Bronchial epithelial cell (primary cell): ENCODE measurements at regions not wholly inside any gene's neighbourhood (a gene's known extent, or its start where the extent isn't known, plus 50 kb on each side); places are given as distances from the start of the nearest gene placed in this dataset.

Source experiments
- DNase-seq: peaks from one replicate; pipeline ENCODE4 v3.0.0-alpha.2; 2010; ENCODE audit warnings: low read depth
- FAIRE-seq: peaks from 2 replicates; lab custom pipeline; 2011; peaks lifted over from hg19 to GRCh38; lab: Jason Lieb, UNC
- H3K27me3 ChIP-seq: 2 replicates; pipeline ENCODE4 v1.5.1; 2011; ENCODE audit warnings: low read length; ENCODE audit not compliant: control insufficient read depth, insufficient read depth
- H3K36me3 ChIP-seq: 2 replicates; pipeline ENCODE4 v1.5.1; 2011; ENCODE audit warnings: low read length; ENCODE audit not compliant: control insufficient read depth, insufficient read depth
- H3K4me3 ChIP-seq: 2 replicates; pipeline ENCODE4 v1.5.1; 2011; ENCODE audit warnings: mild to moderate bottlenecking, low read depth, low read length, control low read depth
- CTCF ChIP-seq: IDR thresholded peaks from 2 replicates; pipeline ENCODE4 v1.5.1; 2011; ENCODE audit warnings: mild to moderate bottlenecking, moderate library complexity, low read length, control low read depth, inconsistent platforms; ENCODE audit not compliant: insufficient read depth, severe bottlenecking

- no peak for TF ChIP-seq CTCF
- DNase-seq (no peak), FAIRE-seq (peak; percentile 75)
- Histone ChIP-seq H3K36me3 (no peaks in the 10 kb centered on the region), H3K27me3 (peaks cover 3% of the 10 kb centered on the region), H3K4me3 (no peak overlapping the region)
Measured at GRCh38 chr1:29700491-29700890, 464.2 kb downstream of the PTPRU start.

GRCh38 chr1:29698626-29699025, 462.3 kb downstream of the PTPRU start:
- peaks cover 3% of the 10 kb centered on the region for H3K27me3 ChIP-seq
- H3K36me3 ChIP-seq: no peaks in the 10 kb centered on the region
- FAIRE-seq (no peak), DNase-seq (no peak)
- no peak overlapping the region for H3K4me3 ChIP-seq
- no peak for TF ChIP-seq CTCF

- peak; percentile 67 for TF ChIP-seq CTCF
- Histone ChIP-seq H3K27me3 (peaks cover 3% of the 10 kb centered on the region), H3K4me3 (no peak overlapping the region), H3K36me3 (no peaks in the 10 kb centered on the region)
- DNase-seq (peak; percentile 53), FAIRE-seq (no peak)
Measured at GRCh38 chr1:29698033-29698432, 461.7 kb downstream of the PTPRU start.

GRCh38 chr1:29697391-29697780, 461.1 kb downstream of the PTPRU start:
- FAIRE-seq (no peak), DNase-seq (no peak)
- no peaks in the 10 kb centered on the region for H3K36me3 ChIP-seq

GRCh38 chr1:29696656-29697390, 460.5 kb downstream of the PTPRU start:
- peaks cover 3% of the 10 kb centered on the region for H3K27me3 ChIP-seq
- no peak for TF ChIP-seq CTCF
- no peak for DNase-seq

More at GRCh38 chr1:29697391-29697780, 461.1 kb downstream of the PTPRU start:
- no peak for TF ChIP-seq CTCF
- Histone ChIP-seq H3K4me3 (no peak overlapping the region), H3K27me3 (peaks cover 3% of the 10 kb centered on the region)

GRCh38 chr1:29695803-29696202, 459.5 kb downstream of the PTPRU start:
- Histone ChIP-seq H3K27me3 (peaks cover 4% of the 10 kb centered on the region), H3K4me3 (no peak overlapping the region), H3K36me3 (no peaks in the 10 kb centered on the region)
- TF ChIP-seq CTCF: no peak
- FAIRE-seq (no peak), DNase-seq (no peak)

More at GRCh38 chr1:29696656-29697390, 460.5 kb downstream of the PTPRU start:
- no peak for FAIRE-seq
- Histone ChIP-seq H3K4me3 (no peak overlapping the region), H3K36me3 (no peaks in the 10 kb centered on the region)
